ENCODE measurements at regions not wholly inside any gene's neighbourhood (a gene's known extent, or its start where the extent isn't known, plus 50 kb on each side); places are given as distances from the start of the nearest gene placed in this dataset.

GRCh38 chr20:4507288-4507719 is 179.0 kb upstream of the PRNP start:
- peaks cover 17% of the 10 kb centered on the region for H3K4me1 ChIP-seq (ENCODE audit: control insufficient read depth, insufficient read depth, low read length)
- no peak overlapping the region for H3K4me3 ChIP-seq (ENCODE audit: low read depth, low read length)
- peaks cover 2% of the 10 kb centered on the region for H3K27me3 ChIP-seq (ENCODE audit: control insufficient read depth, insufficient read depth, low read length)
- no peaks in the 10 kb centered on the region for H3K36me3 ChIP-seq (ENCODE audit: control insufficient read depth, insufficient read depth, low read length)
- H3K9ac ChIP-seq (ENCODE audit: low read depth, low read length) = no peak overlapping the region
- no peaks in the 10 kb centered on the region for H3K9me3 ChIP-seq (ENCODE audit: control insufficient read depth, insufficient read depth, low read length)

DNA sequence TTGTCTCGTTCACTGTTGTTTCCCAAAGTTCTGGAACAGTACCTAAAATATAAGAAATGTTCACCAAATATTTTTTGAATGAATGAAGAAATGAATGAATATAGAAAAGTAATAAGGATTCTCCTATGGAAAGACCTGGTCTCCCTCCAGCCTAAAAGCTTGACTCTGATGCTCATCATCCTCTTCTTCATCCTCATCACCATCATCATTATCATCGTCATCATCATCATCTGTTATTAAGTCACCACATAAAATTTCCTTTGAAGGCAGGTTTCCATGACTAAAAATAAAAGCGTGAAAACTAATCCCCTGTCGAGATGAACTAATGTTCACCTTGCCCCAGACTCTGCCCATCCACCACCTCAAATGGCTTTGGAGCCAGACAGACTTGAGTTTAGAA is 181.4 kb upstream of the PRNP start:
- Histone ChIP-seq H3K4me3 (ENCODE audit: low read depth, low read length) (no peak overlapping the region), H3K27me3 (ENCODE audit: control insufficient read depth, insufficient read depth, low read length) (peaks cover 2% of the 10 kb centered on the region), H3K36me3 (ENCODE audit: control insufficient read depth, insufficient read depth, low read length) (no peaks in the 10 kb centered on the region), H3K9me3 (ENCODE audit: control insufficient read depth, insufficient read depth, low read length) (peaks cover 4% of the 10 kb centered on the region), H3K9ac (ENCODE audit: low read depth, low read length) (no peak overlapping the region), H3K4me1 (ENCODE audit: control insufficient read depth, insufficient read depth, low read length) (peaks cover 10% of the 10 kb centered on the region)

GRCh38 chr20:4502756-4503155 is 183.5 kb upstream of the PRNP start:
- Histone ChIP-seq H3K27me3 (ENCODE audit: control insufficient read depth, insufficient read depth, low read length) (peaks cover 2% of the 10 kb centered on the region), H3K9me3 (ENCODE audit: control insufficient read depth, insufficient read depth, low read length) (peaks cover 4% of the 10 kb centered on the region), H3K4me3 (ENCODE audit: low read depth, low read length) (no peak overlapping the region), H3K4me1 (ENCODE audit: control insufficient read depth, insufficient read depth, low read length) (peaks cover 3% of the 10 kb centered on the region), H3K36me3 (ENCODE audit: control insufficient read depth, insufficient read depth, low read length) (no peaks in the 10 kb centered on the region), H3K9ac (ENCODE audit: low read depth, low read length) (no peak overlapping the region)

GRCh38 chr20:4493386-4493785 is 192.9 kb upstream of the PRNP start:
- Histone ChIP-seq H3K9me3 (ENCODE audit: control insufficient read depth, insufficient read depth, low read length) (no peaks in the 10 kb centered on the region), H3K4me1 (ENCODE audit: control insufficient read depth, insufficient read depth, low read length) (no peaks in the 10 kb centered on the region), H3K27me3 (ENCODE audit: control insufficient read depth, insufficient read depth, low read length) (no peaks in the 10 kb centered on the region), H3K9ac (ENCODE audit: low read depth, low read length) (no peak overlapping the region), H3K4me3 (ENCODE audit: low read depth, low read length) (no peak overlapping the region), H3K36me3 (ENCODE audit: control insufficient read depth, insufficient read depth, low read length) (no peaks in the 10 kb centered on the region)

DNA sequence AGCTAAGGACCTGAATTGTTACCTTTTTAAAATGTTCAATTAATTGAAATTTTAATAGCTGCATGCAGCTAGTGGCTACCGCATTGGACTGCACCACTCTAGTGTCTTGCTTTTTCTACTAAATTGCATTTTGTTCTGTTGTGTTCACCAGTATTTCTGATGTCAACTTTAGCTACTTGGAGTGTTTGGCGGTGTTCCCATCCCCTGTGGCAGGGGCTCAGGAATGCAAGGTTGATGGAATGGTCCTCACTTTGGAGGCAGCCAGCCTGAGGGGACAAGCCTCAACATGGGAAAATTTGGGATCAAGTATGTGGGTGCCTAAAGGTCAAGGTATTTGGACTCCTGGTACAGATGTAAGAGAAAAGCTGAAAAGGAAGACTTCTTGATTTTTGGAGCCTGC is 194.6 kb upstream of the PRNP start:
- Histone ChIP-seq H3K36me3 (ENCODE audit: control insufficient read depth, insufficient read depth, low read length) (no peaks in the 10 kb centered on the region), H3K27me3 (ENCODE audit: control insufficient read depth, insufficient read depth, low read length) (no peaks in the 10 kb centered on the region), H3K9ac (ENCODE audit: low read depth, low read length) (no peak overlapping the region), H3K4me1 (ENCODE audit: control insufficient read depth, insufficient read depth, low read length) (no peaks in the 10 kb centered on the region), H3K9me3 (ENCODE audit: control insufficient read depth, insufficient read depth, low read length) (no peaks in the 10 kb centered on the region), H3K4me3 (ENCODE audit: low read depth, low read length) (no peak overlapping the region)

DNA sequence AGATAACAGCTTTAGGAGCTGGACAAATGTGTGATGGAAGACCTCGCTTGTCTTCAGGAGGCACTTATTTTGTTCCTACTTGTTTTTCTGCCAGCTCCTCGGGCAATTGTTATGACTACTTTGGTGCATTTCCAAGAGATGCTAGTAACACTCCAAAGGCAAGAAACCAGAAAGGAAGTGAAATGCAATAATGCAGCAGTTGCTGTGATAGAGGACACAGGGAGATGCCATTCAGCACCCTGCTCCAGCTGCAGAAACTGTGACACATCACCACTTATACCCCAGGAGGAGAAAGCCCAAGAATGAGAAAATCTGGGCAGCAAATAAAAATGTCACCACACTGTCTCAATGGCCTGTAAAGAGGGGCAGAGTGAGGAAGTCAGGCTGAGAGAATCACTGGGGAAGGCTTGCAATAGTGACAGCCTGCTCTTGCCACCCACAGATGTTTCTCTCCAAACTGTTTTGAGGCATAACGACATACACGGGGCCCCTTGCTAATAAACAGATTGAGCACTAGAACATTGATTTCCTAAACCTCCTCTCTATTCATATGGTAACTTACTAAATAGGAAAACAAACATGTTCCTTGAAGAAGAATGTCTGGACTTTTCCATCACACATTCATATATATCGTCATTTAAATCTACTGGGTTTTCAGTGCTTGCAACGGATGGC is 195.5 kb upstream of the PRNP start:
- Histone ChIP-seq H3K4me1 (ENCODE audit: control insufficient read depth, insufficient read depth, low read length) (no peaks in the 10 kb centered on the region), H3K9me3 (ENCODE audit: control insufficient read depth, insufficient read depth, low read length) (no peaks in the 10 kb centered on the region), H3K4me3 (ENCODE audit: low read depth, low read length) (no peak overlapping the region), H3K27me3 (ENCODE audit: control insufficient read depth, insufficient read depth, low read length) (no peaks in the 10 kb centered on the region), H3K9ac (ENCODE audit: low read depth, low read length) (no peak overlapping the region), H3K36me3 (ENCODE audit: control insufficient read depth, insufficient read depth, low read length) (no peaks in the 10 kb centered on the region)

- Histone ChIP-seq H3K9ac (ENCODE audit: low read depth, low read length) (no peak overlapping the region), H3K4me1 (ENCODE audit: control insufficient read depth, insufficient read depth, low read length) (no peaks in the 10 kb centered on the region), H3K27me3 (ENCODE audit: control insufficient read depth, insufficient read depth, low read length) (no peaks in the 10 kb centered on the region), H3K36me3 (ENCODE audit: control insufficient read depth, insufficient read depth, low read length) (no peaks in the 10 kb centered on the region), H3K9me3 (ENCODE audit: control insufficient read depth, insufficient read depth, low read length) (no peaks in the 10 kb centered on the region), H3K4me3 (ENCODE audit: low read depth, low read length) (no peak overlapping the region)
These were observed 196.2 kb upstream of the PRNP start for GRCh38 chr20:4490045-4490444.

GRCh38 chr20:4488407-4489339 is 197.6 kb upstream of the PRNP start:
- no peaks in the 10 kb centered on the region for H3K9me3 ChIP-seq (ENCODE audit: control insufficient read depth, insufficient read depth, low read length)
- H3K9ac ChIP-seq (ENCODE audit: low read depth, low read length) = no peak overlapping the region
- H3K36me3 ChIP-seq (ENCODE audit: control insufficient read depth, insufficient read depth, low read length) = no peaks in the 10 kb centered on the region
- H3K27me3 ChIP-seq (ENCODE audit: control insufficient read depth, insufficient read depth, low read length) = no peaks in the 10 kb centered on the region
- peaks cover 3% of the 10 kb centered on the region for H3K4me1 ChIP-seq (ENCODE audit: control insufficient read depth, insufficient read depth, low read length)
- no peak overlapping the region for H3K4me3 ChIP-seq (ENCODE audit: low read depth, low read length)

DNA sequence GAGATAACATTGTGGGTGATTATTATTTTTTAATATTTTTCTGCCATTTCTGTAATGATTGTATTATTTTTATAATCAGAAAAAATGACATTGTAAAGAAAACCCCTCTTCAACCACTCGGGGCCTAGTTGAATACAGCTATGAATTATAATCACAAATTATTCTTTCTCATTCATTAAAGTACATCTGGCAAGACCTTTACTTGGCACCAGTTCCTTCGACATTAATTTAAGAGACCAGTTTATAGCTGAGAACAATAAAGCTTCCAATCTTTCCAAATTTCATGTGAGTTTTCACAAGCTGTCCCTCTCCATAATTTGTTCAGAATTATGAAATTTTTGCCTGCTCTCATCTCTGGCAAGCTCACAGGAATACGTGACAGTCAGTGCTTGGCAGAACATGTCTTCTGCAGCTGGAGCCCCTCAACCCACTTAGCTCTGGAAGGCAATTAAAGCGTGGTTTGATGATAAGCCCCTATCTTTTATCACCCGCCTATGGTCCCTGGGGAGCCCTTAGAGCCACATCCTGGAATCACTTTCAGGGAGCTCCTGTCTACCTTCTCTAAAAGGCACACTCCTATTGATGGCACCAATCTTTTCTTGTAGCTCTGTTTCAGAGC is 201.8 kb upstream of the PRNP start:
- Histone ChIP-seq H3K4me1 (ENCODE audit: control insufficient read depth, insufficient read depth, low read length) (peaks cover 9% of the 10 kb centered on the region), H3K9me3 (ENCODE audit: control insufficient read depth, insufficient read depth, low read length) (no peaks in the 10 kb centered on the region), H3K36me3 (ENCODE audit: control insufficient read depth, insufficient read depth, low read length) (no peaks in the 10 kb centered on the region), H3K9ac (ENCODE audit: low read depth, low read length) (no peak overlapping the region), H3K4me3 (ENCODE audit: low read depth, low read length) (no peak overlapping the region), H3K27me3 (ENCODE audit: control insufficient read depth, insufficient read depth, low read length) (no peaks in the 10 kb centered on the region)

DNA sequence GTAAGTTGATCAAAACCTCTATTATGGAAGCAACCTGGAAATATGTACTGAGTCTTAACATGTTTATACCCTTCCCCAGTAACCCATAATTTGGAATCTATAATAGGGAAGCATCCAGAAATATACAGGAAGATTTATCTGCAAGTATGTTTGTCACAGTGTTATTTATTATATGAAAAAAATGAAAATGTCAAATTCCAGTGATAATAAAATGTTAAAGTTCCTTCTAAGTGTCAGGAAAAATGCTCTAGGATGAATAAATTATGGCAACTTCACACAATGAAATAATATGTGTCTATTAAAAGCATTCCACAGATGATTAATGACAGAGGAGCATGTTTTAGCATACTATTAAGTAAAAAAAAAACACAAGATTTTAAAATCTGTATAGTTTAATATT is 202.3 kb upstream of the PRNP start:
- no peaks in the 10 kb centered on the region for H3K9me3 ChIP-seq (ENCODE audit: control insufficient read depth, insufficient read depth, low read length)
- H3K36me3 ChIP-seq (ENCODE audit: control insufficient read depth, insufficient read depth, low read length) = no peaks in the 10 kb centered on the region
- no peak overlapping the region for H3K4me3 ChIP-seq (ENCODE audit: low read depth, low read length)
- H3K27me3 ChIP-seq (ENCODE audit: control insufficient read depth, insufficient read depth, low read length) = no peaks in the 10 kb centered on the region
- no peak overlapping the region for H3K9ac ChIP-seq (ENCODE audit: low read depth, low read length)
- H3K4me1 ChIP-seq (ENCODE audit: control insufficient read depth, insufficient read depth, low read length) = peaks cover 9% of the 10 kb centered on the region

DNA sequence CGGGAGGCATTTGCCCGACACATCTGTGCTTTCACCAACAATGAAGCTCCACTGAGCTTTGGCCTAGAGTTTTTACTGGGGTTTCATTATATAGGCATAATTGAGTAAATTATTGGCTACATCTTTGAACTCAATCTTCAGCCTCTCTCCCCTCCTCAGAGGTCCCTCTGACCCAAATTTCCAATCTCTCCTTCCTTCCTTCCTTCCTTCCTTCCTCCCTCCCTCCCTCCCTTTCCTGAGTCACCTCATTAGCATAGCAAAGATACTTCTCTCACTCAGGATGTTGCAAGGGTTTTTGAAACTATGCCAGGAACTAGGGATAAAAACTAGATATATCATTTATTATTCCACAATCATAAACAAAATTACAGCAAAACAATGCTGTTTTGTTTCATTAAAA is 202.8 kb upstream of the PRNP start:
- Histone ChIP-seq H3K4me3 (ENCODE audit: low read depth, low read length) (no peak overlapping the region), H3K27me3 (ENCODE audit: control insufficient read depth, insufficient read depth, low read length) (no peaks in the 10 kb centered on the region)

More for the DNA sequence above, 202.8 kb upstream of the PRNP start:
- H3K36me3 ChIP-seq (ENCODE audit: control insufficient read depth, insufficient read depth, low read length) = no peaks in the 10 kb centered on the region
- H3K9me3 ChIP-seq (ENCODE audit: control insufficient read depth, insufficient read depth, low read length) = no peaks in the 10 kb centered on the region
- no peak overlapping the region for H3K9ac ChIP-seq (ENCODE audit: low read depth, low read length)
- peaks cover 9% of the 10 kb centered on the region for H3K4me1 ChIP-seq (ENCODE audit: control insufficient read depth, insufficient read depth, low read length)

All from iPS-15b (cell line).